Ascending aorta (tissue), 2 donors: ENCODE measurements at regions not wholly inside any gene's neighbourhood (a gene's known extent, or its start where the extent isn't known, plus 50 kb on each side); places are given as distances from the start of the nearest gene placed in this dataset.

Experiments used
- DNase-seq, 2 donors: peaks; one replicate each; pipeline ENCODE4 v3.0.0-alpha.2; 2019; ENCODE audit warnings: low spot score in 2 of 2
- H3K27ac ChIP-seq, 2 donors: fragments of 200-600 bp; sonication (generic); one replicate each; pipeline ENCODE4 v1.5.1; 2016 to 2017; ENCODE audit warnings: mild to moderate bottlenecking in 1 of 2
- H3K27me3 ChIP-seq: fragments of 200-600 bp; sonication (generic); one replicate; pipeline ENCODE4 v1.5.1; 2017
- H3K36me3 ChIP-seq, 2 donors: fragments of 200-600 bp; sonication (generic); one replicate each; pipeline ENCODE4 v1.5.1; 2016
- H3K4me1 ChIP-seq, 2 donors: fragments of 200-600 bp; sonication (generic); one replicate each; pipeline ENCODE4 v1.5.1; 2016 to 2017; ENCODE audit warnings: mild to moderate bottlenecking in 1 of 2
- H3K4me3 ChIP-seq, 2 donors: fragments of 200-600 bp; sonication (generic); one replicate each; pipeline ENCODE4 v1.5.1; 2016 to 2017; ENCODE audit warnings: mild to moderate bottlenecking in 1 of 2
- H3K9me3 ChIP-seq, 2 donors: fragments of 200-600 bp; sonication (generic); one replicate each; pipeline ENCODE4 v1.5.1; 2016
- CTCF ChIP-seq, 3 experiments: fragments of 200-600 bp in 2 of 3; fragments of 450-650 bp in 1 of 3; sonication (generic) in 2 of 3; IDR thresholded peaks; one replicate each; pipeline ENCODE4 v1.5.1; 2016 to 2019; ENCODE audit warnings: antibody characterized with exemption in 3 of 3, mild to moderate bottlenecking in 1 of 3, moderate library complexity in 1 of 3
- intact Hi-C: fragments of 100-400 bp; cut with DNase I; formaldehyde crosslinking; loops from one replicate; pipeline ENCODE4 v1.15.1; 2023

DNA sequence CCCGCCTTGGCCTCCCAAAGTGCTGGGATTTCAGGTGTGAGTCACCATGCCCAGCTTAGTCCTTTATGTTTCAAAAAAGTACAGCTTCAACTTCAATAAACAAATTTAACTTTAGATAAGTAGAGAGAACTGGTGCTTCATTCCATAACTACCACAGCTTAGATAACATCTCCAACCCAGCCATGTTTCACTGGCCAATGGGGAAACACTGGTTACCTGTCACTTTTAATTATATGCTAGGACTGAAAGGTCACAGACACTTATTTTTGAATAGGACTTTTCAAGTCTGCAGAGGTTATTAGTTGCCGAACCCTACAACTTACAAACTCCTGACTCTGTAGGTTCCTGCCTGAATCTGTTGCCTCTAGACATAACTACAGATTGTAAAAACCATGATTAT lies 56.5 kb upstream of the ST6GALNAC3 start:
- no peak for DNase-seq
- Histone ChIP-seq H3K4me3 (no peak overlapping the region), H3K27ac (no peak overlapping the region), H3K4me1 (no peaks in the 10 kb centered on the region), H3K27me3 (no peaks in the 10 kb centered on the region), H3K9me3 (no peaks in the 10 kb centered on the region), H3K36me3 (no peaks in the 10 kb centered on the region)
- no peak for TF ChIP-seq CTCF (IDR thresholded peaks at IDR 0.05)
- intact Hi-C loops, result no loop called here

DNA sequence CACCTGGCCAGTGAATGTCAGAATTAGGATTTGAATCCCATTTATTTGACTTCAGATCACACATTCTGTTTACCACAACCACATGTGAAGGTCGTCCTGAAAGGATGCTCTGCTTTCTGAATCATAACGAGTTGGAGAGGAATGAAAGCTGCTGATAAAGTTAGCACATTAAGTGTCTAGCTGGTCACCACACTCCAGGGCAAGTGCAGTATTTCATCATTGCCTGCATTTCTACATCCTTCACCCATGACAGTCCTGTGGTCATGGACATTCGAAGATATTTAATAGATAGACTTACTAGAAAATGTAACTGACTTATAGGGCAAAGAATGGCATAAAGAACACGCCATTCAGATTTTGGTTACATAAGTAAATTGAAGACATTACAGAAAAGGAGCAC lies 52.7 kb upstream of the ST6GALNAC3 start:
- Histone ChIP-seq H3K9me3 (no peaks in the 10 kb centered on the region), H3K4me3 (no peak overlapping the region), H3K27me3 (no peaks in the 10 kb centered on the region), H3K36me3 (no peaks in the 10 kb centered on the region), H3K4me1 (no peaks in the 10 kb centered on the region), H3K27ac (no peak overlapping the region)
- TF ChIP-seq CTCF (IDR thresholded peaks at IDR 0.05), result no peak
- intact Hi-C loops, result no loop called here
- no peak for DNase-seq

DNA sequence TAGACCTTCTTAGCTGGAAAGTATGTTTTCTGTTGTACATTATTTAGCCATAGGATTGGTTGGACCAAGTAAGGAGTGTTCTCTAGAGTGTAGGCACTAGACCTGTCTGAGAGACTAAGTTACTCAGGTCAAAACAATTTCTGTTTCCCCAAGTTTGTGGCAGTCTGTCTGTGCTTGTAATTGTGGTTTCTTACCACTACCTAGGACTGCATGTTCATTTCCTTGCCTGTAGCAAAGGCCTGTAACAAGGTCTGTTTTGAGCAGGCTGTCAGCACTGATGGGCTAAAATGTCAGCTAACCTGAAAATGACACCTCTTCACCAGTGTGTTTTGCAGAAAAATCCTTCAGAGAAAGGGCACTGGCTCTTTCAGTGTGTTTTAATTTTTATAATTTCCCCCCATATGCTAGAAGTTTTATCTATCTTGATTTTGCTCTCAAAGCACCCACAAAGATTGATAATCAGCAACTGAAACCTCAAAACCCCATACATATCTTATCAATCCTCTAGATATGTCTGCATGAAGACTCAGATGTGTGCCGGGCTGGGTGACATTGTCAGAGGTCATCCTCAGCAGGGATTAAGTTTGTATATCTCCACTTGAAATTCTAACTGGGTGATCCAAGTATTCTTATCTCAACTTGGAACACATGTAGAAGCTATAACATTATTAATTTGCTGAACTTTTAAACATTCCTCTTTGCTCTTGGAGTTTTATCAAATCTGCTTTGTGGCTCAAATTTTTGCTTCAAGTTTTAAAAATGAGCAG lies 50.7 kb upstream of the ST6GALNAC3 start:
- DNase-seq, result no peak
- no peak overlapping the region for H3K4me3 ChIP-seq
- no peaks in the 10 kb centered on the region for H3K4me1 ChIP-seq
- intact Hi-C loops, result no loop called here
- no peak overlapping the region for H3K27ac ChIP-seq
- no peaks in the 10 kb centered on the region for H3K36me3 ChIP-seq
- TF ChIP-seq CTCF (IDR thresholded peaks at IDR 0.05), result no peak
- no peaks in the 10 kb centered on the region for H3K9me3 ChIP-seq
- H3K27me3 ChIP-seq, result no peaks in the 10 kb centered on the region
